ENCODE measurements at regions not wholly inside any gene's neighbourhood (a gene's known extent, or its start where the extent isn't known, plus 50 kb on each side); places are given as distances from the start of the nearest gene placed in this dataset.
"Not testable (repeated sequence)": the region's sequence is repeated elsewhere in the genome, so short reads cannot be mapped to it uniquely, and the experiment has no call there.

DNA sequence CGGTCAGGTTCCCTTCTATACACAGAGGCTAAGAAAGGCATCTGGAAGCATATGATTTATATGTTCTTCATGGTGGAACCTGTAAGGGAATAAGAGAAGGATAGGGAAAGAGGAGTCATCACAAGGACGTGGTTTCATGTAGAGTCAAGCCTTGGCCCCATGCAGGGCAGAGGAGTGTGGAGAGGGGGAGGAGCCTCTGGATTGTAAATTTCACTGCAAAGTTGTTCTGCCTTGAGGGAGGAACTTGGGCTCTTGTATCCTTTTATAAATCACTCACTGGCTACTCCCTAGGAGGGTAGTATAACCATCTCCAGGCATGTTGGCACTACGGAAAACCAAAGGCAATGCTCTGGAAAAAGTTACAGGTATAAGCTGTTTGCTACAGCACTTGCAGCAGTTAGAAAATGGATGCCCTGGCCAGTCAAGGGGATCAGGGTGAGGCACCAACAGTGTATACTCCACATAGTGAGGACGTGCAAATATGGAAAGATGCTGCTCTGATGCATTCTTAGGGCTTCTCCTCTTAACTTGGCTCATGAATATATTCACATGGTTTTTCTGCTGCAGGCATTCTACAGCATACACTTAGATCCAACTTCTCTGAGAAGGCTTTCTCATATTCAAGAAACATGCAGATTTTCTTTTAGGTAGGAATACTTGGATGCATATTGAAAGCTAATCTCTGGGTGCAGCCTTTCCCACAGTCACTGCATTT, 60.3 kb upstream of the ZNF81 start:
- no peak for DNase-seq

DNA sequence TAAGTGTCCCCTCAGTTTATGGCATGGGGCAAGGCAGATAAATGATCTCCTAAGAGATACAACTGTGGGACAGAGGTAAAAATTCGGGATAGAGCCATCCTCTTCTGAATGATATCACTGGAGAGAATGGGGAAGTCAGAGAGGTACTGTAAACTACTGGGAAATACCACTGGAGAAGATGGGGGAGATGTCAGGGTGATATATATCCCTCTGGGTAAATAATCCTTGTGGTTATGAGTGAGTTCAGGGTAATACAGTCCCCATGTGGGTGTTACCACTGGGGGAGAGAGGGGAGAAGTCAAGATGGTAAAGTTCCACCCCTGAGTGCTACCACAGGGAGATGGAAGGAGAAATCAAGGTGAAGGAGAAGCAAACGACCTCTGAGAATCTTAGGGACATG, 63.9 kb upstream of the ZNF81 start:
- no peak for DNase-seq

DNA sequence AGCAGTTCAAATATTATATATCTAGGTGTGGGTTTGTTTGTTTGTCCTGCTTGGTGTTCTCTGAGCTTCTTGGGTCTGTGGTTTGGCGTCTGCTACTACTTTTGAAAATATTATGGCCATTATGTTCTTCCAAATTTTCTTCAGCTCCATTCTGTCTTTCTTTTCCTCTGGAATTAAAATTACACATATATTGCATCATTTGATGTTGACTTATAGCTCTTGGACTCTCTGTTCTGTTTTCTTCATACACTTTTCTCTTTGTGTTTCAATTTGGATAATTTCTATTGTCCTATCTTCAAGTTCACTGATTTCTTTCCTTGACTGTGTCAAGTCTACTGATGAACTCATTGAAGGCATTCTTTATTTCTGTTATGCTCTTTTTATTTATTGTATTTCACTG, 65.2 kb upstream of the ZNF81 start:
- no peak for DNase-seq

DNA sequence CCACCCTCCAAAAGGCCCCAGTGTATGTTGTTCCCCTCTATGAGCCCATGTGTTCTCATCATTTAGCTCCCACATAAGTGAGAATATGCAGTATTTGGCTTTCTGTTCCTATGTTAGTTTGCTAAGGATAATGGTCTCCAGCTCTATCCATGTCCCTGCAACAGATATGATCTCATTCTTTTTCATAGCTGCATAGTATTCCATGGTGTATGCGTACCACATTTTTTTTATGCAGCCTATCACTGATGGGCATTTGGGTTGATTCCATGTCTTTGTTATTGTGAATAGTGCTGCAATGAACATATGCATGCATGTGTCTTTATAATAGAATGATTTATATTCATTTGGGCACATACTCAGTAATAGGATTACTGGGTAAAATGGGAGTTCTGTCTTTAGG, 73.9 kb upstream of the ZNF81 start:
- not testable (repeated sequence) for DNase-seq

DNA sequence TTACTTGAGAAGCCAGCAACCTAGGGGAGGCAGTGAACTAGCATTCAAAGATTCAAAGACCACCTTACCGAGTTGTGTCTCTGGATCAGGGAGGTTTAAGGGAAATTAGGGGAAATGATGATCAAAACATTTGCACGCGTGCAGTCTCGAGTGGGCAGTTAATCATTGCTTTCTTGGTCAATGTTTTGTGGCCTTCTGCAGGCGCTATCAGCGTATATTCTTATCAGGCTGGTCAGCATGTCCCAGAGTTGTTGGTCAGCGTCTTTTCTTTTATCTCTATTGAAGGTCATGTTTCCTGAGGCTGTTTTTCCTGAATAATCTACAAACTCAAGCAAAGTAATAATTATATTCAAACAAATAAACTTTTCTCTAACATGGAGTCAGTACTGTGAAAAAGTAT, 84.0 kb upstream of the ZNF81 start:
- no peak for DNase-seq

DNA sequence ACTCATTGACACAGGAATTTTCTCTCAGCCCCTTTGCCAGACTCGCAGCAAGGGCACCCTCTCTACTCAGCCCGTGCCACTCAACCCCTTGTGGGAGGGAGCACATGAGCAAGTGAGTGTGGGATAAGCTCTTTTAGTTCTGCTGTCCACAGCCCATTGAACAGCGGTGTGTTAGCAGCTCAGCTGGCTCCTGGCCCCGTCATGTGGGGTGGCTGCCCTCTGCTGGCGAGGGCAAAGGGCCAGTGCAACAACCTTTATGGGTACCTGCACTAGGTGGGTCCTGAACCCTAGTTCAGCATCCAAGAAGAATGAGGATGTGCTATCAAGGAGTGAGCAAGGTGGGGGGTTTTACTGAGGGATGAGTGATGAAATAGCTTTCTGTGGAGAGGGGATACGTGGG, 85.0 kb upstream of the ZNF81 start:
- peak; percentile 21 for DNase-seq

DNA sequence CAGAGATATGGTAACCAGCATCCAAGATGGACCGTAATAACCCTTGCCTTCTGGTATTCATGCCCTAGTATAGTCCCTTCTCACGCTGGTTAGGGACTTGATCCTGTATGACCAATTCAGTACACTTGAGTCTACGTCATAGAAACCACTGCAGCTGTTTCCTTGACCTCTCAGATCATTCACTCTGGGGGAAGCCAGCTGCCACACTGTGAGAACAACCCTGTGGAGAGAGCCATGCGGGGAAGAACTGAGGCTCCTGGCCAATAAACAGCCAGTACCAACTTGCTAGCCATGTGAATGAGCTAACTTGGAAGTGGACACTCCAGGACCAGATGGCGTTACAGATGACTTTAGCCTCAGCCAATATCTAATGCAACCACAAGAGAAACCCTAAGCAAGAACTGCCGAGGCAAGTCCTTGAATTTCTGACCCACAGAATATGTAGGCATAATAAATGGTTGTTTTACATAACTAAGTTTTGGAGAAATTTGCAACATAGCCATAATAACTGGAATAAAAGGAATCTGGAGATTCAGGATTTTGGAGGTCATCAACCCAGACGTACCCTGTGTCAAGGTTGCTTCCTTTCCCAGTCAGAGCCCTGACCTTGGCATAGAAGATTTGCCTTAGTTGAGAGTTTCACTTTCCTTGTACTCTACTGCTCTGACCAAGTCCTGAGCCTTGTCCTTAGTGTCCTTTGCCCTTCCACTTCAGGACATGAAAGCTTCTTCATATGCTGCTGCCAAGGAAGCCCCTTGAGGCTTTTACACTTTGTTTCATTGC, 87.3 kb upstream of the ZNF81 start:
- DNase-seq: no peak

DNA sequence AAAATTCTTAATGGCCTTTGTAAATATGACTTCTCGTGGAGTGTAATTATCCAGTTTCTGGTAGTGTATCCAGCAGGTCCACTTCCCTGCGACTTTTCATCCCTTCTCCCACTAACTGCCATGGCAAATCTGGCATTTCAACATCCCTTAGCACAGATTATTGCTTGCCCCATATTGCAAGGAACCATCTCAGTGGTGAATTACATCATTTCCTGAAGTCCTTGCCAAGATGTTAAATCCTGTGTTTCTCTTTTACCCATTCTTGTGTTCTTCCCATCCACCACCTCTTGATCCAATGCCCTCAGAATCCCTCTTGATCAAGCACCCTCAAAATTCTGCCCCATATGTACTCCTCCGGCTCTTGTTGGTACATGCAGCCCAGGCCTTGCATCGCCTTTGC, 88.1 kb upstream of the ZNF81 start:
- no peak for DNase-seq

DNA sequence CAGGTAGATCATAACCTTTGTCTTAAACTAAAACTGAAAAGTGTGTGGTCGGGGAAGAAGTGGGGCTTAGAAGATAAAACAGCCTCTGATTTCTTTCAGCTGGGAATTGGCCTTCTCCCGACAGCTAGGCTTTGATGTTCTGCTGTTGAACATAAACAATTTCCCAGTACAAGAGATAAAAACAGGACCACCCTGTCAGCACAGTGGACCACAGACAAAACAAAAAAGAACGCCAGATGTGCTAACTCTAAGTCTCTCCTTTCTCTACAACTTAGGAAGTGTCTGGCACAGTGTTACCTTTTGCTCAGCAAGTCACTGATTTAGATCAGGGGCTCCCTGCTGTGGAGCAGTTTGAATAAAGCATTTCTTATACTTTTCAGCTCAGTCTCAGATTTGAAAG, 87.5 kb upstream of the UXT start:
- DNase-seq: no peak

DNA sequence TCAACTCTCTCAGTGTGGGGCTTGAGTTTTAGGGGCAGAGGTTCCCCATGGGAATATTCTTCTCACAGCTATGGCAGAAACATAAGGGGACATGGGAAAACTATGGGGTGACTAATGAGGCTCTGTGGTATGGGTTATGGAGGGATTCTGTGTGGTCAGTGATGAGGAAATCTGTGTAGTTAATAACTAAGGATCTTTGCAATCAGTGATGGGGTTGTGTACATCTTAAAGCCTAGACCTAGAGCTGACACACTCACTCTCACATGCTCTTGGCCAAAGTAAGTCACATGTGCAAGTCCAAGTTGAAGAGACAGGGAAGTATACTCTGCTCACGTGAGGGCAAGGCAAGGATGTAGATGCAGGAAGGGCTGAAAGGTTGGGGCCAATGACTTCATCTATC, 86.4 kb upstream of the UXT start:
- no peak for DNase-seq

DNA sequence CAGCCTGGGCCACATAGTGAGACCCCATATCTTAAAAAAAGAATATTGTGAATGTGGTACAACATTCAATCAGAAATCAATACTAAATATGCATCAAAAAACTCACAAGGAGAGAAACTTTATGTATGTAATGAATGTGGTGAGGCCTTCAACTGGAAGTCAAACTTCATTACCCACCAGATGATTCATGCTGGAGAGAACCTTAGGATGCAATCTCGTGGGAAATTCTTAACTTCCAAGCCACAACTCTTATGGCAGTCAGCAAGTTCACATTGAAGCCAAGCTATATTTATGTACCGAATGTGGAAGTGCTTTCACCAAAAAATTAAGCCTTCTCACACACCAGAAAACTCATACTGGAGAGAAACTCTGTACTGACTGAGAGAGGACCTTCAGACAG, 84.5 kb upstream of the UXT start:
- DNase-seq: no peak

DNA sequence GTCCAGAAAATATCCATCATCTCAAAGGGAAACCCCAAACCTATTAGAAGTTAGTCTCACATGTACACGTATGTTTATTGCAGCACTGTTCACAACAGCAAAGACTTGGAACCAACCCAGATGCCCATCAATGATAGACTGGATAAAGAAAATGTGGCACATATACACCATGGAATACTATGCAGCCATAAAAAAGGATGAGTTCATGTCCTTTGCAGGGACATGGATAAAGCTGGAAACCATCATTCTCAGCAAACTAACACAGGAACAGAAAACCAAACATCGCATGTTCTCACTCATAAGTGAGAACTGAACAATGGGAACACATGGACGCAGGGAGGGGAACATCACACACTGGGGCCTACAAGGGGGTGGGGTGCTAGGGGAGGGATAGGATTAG, 79.9 kb upstream of the UXT start:
- DNase-seq: not testable (repeated sequence)

DNA sequence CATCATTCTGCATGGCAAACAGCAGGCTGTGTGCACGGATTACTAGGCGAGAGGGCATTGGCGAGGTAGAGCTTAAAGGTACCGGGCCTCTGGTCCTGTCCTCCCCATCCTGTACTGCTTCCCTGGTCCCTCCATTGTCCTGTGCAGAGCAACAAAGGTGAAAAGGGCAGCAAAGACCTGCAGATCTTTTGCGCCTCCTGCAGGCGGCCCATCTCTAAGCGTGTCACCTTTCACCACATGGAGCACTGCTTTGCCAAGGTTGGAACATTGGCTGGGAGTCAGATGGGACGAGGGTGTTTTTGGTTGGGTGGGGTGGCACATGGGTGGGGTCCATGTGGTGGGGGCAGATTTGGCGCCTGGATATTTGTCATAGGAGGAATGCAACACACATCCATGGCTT, 64.7 kb upstream of the UXT start:
- no peak for DNase-seq

DNA sequence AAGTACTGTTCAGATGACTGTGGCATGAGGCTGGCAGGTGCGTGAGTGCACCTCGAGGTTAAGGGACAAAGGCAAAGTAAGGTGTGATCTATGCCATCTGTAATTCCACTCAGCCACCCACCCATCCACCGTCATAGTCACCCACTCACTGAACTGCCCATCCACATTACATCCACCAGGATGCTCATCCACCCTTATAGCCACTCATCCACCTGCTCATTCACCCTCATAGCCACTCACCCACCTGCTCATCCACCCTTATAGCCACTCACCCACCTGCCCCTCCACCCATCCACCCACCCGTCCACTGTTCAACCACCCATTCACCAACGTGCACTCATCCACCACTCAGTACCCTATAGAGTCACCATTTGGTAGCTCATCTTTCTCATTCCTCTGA, 64.1 kb upstream of the UXT start:
- no peak for DNase-seq

DNA sequence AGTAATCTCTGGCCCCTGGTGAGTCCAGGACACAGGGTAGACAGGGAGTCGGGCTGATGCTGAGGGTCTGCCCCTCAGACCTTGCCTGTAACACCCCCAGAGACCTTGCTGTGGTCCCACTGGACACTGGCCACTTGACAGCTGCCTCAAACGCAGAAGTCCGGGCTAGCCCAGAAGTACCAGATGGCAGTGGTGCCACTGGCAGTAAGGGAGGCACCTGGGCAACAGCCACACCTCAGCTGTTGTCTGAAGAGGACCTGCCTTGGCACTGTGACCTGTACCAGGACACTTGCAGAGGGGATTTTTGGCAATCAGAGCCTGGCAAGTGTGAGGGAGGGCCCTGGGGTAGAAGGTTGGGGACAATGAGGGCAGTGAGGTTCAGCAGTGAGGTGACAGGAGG, 63.3 kb upstream of the UXT start:
- DNase-seq: no peak

DNA sequence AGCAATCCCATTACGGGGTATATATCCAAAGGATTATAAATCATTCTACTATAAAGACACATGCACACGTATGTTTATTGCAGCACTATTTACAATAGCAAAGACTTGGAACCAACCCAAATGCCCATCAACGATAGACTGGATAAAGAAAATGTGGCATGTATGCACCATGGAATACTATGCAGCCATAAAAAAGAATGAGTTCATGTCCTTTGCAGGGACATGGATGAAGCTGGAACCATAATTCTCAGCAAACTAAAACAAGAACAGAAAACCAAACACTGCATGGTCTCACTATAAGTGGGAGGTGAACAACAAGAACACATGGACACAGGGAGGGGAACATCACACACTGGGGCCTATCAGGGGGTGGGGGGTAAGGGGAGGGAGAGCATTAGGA, 56.1 kb upstream of the UXT start:
- not testable (repeated sequence) for DNase-seq

DNA sequence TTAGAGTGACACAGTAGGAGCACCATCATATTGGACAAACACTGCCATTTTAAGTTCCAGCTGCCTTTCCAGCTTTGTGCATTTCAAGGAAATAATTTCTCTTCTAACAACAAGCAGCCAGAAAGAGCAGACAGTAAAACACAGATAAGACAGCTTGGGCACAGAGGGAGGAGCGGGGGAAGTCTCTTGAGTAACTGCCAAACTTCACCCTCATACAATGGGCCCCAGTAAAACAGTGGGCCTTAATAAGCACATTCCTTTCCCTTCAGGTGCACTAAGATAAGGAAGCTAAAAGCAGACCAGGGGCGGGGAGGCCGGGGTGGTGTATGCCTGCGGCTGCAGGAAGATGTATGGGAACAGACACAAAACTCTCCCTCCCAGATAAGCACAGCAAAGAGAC, 53.7 kb upstream of the UXT start:
- not testable (repeated sequence) for DNase-seq

DNA sequence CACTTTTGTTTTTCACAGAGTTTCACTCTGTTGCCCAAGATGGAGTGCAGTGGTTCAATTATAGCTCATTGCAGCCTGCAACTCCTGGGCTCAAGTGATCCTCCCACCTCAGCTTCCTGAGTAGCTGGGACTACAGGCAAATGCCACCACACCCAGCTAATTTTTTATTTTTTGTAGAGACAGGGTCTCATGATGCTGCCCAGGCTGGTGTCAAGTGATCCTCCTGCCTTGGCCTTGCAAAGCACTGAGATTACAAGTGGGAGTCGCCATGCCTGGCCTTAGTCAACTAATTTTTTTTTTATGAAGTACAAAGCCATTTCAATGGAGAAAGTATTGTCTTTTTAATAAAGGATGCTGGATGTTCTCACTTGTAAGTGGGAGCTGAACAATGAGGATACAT, 51.3 kb upstream of the UXT start:
- DNase-seq: no peak

Measured in CD4-positive, alpha-beta T cell treated with Interleukin-21 for 1 hour (primary cell).